Dermis blood vessel endothelial cell (primary cell): ENCODE measurements at regions not wholly inside any gene's neighbourhood (a gene's known extent, or its start where the extent isn't known, plus 50 kb on each side); places are given as distances from the start of the nearest gene placed in this dataset.
A peak's percentile ranks its signal among the peaks of the same experiment; 100 is the strongest.
"Not testable (repeated sequence)": the region's sequence is repeated elsewhere in the genome, so short reads cannot be mapped to it uniquely, and the experiment has no call there.

Experiments
- DNase-seq: peaks from one replicate; pipeline ENCODE4 v3.0.0; 2010

DNA sequence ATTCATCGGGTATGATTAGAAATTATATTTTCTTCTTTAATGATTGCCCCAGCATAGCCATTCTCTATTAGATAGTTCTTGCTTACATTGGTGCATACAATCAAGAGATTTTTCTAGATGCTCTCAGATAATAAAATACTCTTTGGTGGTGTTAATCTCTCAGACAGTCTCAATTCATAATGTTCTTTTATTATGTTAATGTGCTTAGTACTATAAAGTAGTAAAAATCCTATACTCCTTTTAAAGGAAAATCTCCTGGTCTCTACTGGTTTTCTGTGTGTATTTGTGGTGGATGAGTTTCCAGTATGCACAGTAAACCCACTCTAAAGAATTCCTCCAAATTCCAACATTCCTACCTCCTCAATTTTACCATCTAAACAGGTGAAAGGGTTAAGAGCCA is 203.5 kb downstream of the FAT4 start:
- no peak for DNase-seq

DNA sequence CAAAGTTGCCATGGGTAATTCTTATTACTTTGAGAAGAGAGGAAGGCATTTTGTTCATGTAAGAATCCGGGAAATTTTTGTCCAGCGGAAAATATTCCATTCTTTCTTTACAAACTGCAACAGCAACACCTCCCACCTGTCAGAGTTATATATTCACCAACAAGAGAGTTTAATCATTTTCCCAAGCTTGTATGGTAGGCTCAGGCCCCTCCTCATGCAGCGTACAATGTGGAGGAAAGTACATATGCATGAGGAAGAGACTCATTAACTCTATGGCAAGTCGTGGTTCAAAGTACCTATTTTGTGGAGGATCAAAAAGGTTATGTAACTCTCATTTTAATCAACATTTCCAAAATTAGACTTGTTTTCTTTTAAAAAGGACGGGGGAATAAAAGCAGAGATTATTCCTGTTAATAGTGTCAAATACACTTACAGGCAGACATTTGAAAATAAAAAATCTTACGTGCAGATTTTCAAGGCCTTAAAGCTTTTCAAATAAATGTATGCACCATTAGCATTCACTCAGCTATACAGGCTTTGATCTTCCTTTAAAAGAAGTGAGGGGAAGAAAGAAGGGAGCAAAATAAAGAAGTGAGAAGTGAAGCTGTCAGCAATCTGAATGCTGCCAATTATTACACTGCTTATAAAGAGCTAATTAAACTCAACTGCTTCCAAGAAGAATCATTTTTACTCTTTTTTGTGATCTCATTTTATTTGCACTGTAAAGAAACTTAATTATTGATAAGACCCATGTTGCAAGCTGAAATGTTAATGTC is 204.8 kb downstream of the FAT4 start:
- DNase-seq, result no peak

DNA sequence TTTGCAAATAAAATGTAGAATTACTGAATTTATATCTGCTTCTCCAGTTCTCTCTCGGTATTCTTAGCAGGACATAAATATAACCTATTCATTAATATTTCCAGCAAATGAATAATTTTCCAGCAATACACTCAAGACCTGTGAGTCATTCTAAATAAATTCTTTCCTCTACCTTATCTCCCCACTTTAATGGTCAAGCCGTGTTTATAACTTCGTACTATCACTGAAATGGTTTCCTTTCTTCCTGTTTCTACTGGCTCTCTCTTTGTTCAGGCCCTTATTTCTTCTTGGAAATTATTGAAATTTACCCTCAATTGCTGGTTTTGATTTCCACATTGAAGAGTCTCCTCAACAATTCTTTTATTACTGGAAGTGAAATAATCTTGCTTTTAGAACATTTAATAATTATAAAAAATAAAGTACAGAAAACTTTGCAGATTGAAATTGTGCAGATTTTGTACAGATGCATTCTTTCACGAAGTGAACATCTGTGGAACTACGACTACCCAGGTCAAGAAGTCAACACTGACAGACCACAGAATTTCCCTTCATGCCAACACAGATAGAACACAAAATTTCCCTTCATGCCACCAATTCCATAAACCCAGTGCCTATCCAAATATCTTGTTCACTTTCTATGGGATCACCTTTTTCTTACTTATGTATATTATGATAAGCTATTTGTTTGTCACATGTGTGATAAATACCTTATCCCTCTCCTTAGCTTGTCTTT is 205.7 kb downstream of the FAT4 start:
- DNase-seq, result peak; percentile 57

- no peak for DNase-seq
Measured at GRCh38 chr4:125522588-125522987, 207.8 kb downstream of the FAT4 start.

- no peak for DNase-seq
Measured at GRCh38 chr4:125522992-125523391, 208.2 kb downstream of the FAT4 start.

- no peak for DNase-seq
Measured at GRCh38 chr4:125526420-125526819, 211.7 kb downstream of the FAT4 start.

- DNase-seq, result no peak
Measured at GRCh38 chr4:125527681-125528080, 212.9 kb downstream of the FAT4 start.

- DNase-seq, result no peak
Measured at GRCh38 chr4:125529071-125529470, 214.3 kb downstream of the FAT4 start.

- DNase-seq, result no peak
Measured at GRCh38 chr4:125538670-125539069, 223.9 kb downstream of the FAT4 start.

DNA sequence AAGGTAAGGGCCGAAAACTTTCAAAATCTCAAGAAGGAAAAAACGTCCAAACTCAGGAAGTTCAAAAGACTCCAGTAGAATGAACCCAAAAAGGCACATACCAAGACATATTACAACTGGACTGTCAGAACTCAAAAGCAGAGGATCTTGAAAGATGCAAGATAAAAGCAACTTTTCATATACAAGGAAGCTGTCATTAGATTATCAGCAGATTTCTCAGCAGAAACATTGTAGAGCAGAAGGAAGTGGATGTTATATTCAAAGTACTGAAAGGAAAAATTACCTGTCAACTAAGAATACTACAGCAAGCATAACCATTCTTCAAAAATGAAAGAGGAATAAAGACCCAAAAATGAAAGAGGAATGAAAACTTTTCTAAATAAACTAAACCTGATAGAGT is 224.9 kb downstream of the FAT4 start:
- no peak for DNase-seq

- DNase-seq, result no peak
Measured at GRCh38 chr4:125541836-125542385, 227.2 kb downstream of the FAT4 start.

DNA sequence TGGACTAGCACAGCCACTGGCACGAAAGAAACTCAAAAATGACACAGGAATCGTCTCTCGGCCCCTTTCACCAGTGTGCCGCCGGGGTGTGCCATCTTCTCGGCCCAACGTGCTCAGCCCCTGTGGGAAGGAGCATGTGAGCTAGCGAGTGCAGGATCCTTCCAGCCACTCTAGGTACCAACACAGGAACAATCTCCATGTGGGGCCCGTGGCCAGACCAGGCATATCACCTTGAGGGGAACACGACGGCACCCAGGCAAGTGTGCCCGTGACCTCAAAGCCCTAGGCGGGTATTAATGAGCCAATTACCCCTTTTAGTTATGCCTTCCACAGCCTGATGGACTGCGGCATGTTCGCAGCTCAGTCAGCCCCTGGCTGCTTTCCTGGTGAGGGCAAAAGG is 231.5 kb downstream of the FAT4 start:
- DNase-seq, result no peak

DNA sequence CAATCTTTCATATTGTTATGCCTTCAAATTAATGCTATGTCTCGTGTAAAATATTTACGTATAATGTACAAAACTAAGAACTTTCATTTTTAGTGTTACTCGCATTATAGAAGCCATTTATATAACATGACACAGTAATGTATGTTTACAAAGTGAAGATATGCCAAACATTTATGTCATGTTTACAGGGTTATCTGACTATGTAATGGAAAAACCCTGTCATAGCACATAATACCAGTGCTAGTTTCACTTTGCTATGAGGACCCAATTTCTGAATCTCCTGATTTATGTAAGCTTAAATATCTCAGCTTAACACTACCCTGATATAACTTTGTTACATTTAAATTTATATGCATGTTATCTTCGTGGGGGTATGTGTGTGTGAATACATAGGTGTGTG is 233.1 kb downstream of the FAT4 start:
- DNase-seq, result peak; percentile 4

GRCh38 chr4:125550769-125551168 is 236.0 kb downstream of the FAT4 start:
- no peak for DNase-seq

DNA sequence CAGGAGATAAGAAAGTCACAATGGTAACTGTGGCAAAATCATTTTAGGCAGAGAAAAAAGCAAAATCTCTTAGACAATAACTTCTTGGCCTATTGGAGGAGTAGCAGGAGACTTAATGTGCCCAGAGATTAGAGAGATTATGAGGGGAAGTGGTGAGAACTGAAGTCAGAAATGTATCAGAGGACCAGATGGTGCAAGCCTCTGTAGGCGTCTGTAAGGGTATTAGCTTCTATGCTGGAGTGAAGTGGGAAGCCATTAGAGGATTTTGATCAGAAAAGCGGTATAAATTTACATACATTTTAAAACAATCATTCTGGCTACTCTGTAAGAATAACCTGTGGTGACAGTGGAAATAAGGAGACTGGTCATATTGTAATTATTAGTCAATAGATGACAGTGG is 236.7 kb downstream of the FAT4 start:
- no peak for DNase-seq

- no peak for DNase-seq
Measured at GRCh38 chr4:125551967-125552366, 237.2 kb downstream of the FAT4 start.

DNA sequence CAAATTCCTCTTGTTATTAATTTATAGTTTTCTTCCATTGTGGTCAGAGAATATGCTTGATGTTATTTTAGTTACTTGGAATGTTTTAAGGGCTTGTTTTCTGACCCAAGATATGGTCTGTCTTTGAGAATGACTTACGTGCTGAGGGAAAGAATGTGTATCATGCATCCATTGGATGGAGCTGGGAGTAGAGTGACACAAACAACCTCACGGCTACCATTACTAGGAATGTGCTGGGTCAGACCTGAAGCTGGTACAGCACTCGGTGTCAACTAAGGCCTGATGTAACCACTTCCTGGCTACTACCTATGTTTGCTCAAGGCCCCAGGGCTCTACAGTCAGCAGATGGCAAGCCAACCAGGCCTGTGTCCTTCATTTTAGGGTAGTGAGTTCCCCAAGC is 257.8 kb downstream of the FAT4 start:
- DNase-seq, result no peak

GRCh38 chr4:125573368-125573767 is 258.6 kb downstream of the FAT4 start:
- DNase-seq, result no peak

GRCh38 chr4:125573786-125574185 is 259.0 kb downstream of the FAT4 start:
- DNase-seq, result no peak

DNA sequence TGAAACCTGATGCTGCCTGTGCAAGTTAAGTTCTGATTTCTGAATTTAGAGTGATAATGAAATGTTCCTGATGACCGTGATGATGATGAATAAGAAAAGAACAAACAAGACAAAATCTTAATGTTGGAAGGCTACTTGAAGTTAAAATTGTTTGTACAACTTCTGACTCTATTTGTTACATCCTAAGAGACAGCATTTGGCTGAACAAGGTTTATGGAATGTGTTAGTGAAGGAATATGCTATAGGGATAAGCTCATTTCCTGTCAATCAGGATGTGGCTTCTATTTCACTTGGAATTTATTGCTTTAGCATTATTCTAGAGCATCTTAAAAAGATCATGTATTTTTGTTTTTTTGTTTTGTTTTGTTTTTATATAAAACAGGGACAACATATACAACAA is 267.5 kb downstream of the FAT4 start:
- peak; percentile 40 for DNase-seq

GRCh38 chr4:125590158-125590557 is 275.4 kb downstream of the FAT4 start:
- DNase-seq, result no peak

GRCh38 chr4:125591290-125591689 is 276.5 kb downstream of the FAT4 start:
- no peak for DNase-seq

DNA sequence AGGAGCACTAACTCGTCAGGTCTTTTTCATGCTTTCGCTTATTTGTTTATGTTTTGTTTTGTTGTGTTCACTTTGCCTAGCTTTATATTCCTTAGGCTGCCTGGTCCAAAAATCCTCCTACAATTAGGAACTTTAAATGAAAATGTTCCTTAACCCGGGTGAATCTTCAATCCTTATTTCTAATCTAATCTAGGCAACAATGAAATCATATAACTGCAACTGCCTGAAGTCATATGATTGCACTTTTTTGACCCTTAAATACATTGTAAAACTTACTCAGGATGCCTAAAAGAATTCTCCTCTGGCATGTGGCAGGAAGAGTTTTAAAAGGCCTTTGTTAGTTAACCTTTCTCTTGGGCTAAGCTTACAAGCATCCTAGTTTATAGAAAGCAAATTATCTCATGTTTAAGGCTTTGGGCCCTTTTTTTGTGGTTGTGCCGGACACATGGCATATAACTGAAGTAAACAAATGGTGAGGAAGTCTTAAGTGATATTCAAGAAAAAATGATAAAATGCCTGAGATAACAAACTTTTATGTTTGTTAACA is 279.4 kb downstream of the FAT4 start:
- DNase-seq, result peak; percentile 15

DNA sequence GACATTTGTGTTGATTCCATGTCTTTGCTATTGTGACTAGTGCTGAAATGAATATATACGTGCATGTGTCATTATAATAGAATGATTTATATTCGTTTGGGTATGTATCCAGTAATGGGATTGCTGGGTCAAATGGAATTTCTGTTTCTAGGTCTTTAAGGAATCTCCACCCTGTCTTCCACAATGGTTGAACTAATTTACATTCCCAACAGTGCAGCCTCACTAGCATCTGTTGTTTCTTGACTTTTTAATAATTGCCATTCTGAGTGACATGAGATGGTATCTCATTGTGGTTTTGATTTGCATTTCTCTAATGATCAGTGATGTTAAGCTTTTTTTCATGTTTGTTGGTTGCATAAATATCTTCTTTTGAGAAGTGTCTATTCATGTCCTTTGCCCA is 291.2 kb downstream of the FAT4 start:
- DNase-seq, result not testable (repeated sequence)
